ENCODE measurements at regions not wholly inside any gene's neighbourhood (a gene's known extent, or its start where the extent isn't known, plus 50 kb on each side); places are given as distances from the start of the nearest gene placed in this dataset.

- no peak for DNase-seq (ENCODE audit: low read depth, low spot score)
Measured at GRCh38 chr2:147792966-147793617, 51.7 kb upstream of the ACVR2A start.

GRCh38 chr2:147790580-147790979 is 54.2 kb upstream of the ACVR2A start:
- no peak for DNase-seq (ENCODE audit: low read depth, low spot score)

- DNase-seq (ENCODE audit: low read depth, low spot score), result no peak
Measured at GRCh38 chr2:147789720-147790119, 55.1 kb upstream of the ACVR2A start.

GRCh38 chr2:147789287-147789686 is 55.5 kb upstream of the ACVR2A start:
- no peak for DNase-seq (ENCODE audit: low read depth, low spot score)

- DNase-seq (ENCODE audit: low read depth, low spot score), result no peak
Measured at GRCh38 chr2:147782141-147782930, 62.5 kb upstream of the ACVR2A start.

GRCh38 chr2:147779440-147779839 is 65.4 kb upstream of the ACVR2A start:
- no peak for DNase-seq (ENCODE audit: low read depth, low spot score)

- no peak for DNase-seq (ENCODE audit: low read depth, low spot score)
Measured at GRCh38 chr2:147777394-147777793, 67.4 kb upstream of the ACVR2A start.

GRCh38 chr2:147774805-147775204 is 70.0 kb upstream of the ACVR2A start:
- DNase-seq (ENCODE audit: low read depth, low spot score), result no peak

GRCh38 chr2:147773479-147773878 is 71.3 kb upstream of the ACVR2A start:
- no peak for DNase-seq (ENCODE audit: low read depth, low spot score)

GRCh38 chr2:147772781-147773180 is 72.0 kb upstream of the ACVR2A start:
- DNase-seq (ENCODE audit: low read depth, low spot score), result no peak

- no peak for DNase-seq (ENCODE audit: low read depth, low spot score)
Measured at GRCh38 chr2:147763861-147764260, 81.0 kb upstream of the ACVR2A start.

- DNase-seq (ENCODE audit: low read depth, low spot score), result no peak
Measured at GRCh38 chr2:147760984-147761383, 83.8 kb upstream of the ACVR2A start.

GRCh38 chr2:147759536-147759935 is 85.3 kb upstream of the ACVR2A start:
- no peak for DNase-seq (ENCODE audit: low read depth, low spot score)

- no peak for DNase-seq (ENCODE audit: low read depth, low spot score)
Measured at GRCh38 chr2:147758821-147759220, 86.0 kb upstream of the ACVR2A start.

- no peak for DNase-seq (ENCODE audit: low read depth, low spot score)
Measured at GRCh38 chr2:147756069-147756468, 88.8 kb upstream of the ACVR2A start.

- DNase-seq (ENCODE audit: low read depth, low spot score), result no peak
Measured at GRCh38 chr2:147740211-147740927, 104.5 kb upstream of the ACVR2A start.

- DNase-seq (ENCODE audit: low read depth, low spot score), result no peak
Measured at GRCh38 chr2:147739508-147739907, 105.3 kb upstream of the ACVR2A start.

- no peak for DNase-seq (ENCODE audit: low read depth, low spot score)
Measured at GRCh38 chr2:147718831-147719230, 126.0 kb upstream of the ACVR2A start.

- DNase-seq (ENCODE audit: low read depth, low spot score), result no peak
Measured at GRCh38 chr2:147716906-147717305, 127.9 kb upstream of the ACVR2A start.

GRCh38 chr2:147715807-147716206 is 129.0 kb upstream of the ACVR2A start:
- DNase-seq (ENCODE audit: low read depth, low spot score), result no peak

GRCh38 chr2:147714582-147714981 is 130.2 kb upstream of the ACVR2A start:
- no peak for DNase-seq (ENCODE audit: low read depth, low spot score)

GRCh38 chr2:147713349-147713748 is 131.5 kb upstream of the ACVR2A start:
- no peak for DNase-seq (ENCODE audit: low read depth, low spot score)

- no peak for DNase-seq (ENCODE audit: low read depth, low spot score)
Measured at GRCh38 chr2:147712051-147712450, 132.8 kb upstream of the ACVR2A start.

Measured in activated CD4-positive, CD25-positive, alpha-beta regulatory T cell treated with anti-CD3 and anti-CD28 coated beads, Interleukin-2, amount 50 U/mL, for 16 hours (primary cell).